WERI-Rb-1 (cell line): ENCODE measurements at regions not wholly inside any gene's neighbourhood (a gene's known extent, or its start where the extent isn't known, plus 50 kb on each side); places are given as distances from the start of the nearest gene placed in this dataset.
A peak's percentile ranks its signal among the peaks of the same experiment; 100 is the strongest.
"Not testable (repeated sequence)": the region's sequence is repeated elsewhere in the genome, so short reads cannot be mapped to it uniquely, and the experiment has no call there.

Source experiments
- DNase-seq: peaks from one replicate; pipeline ENCODE4 v3.0.0-alpha.2; 2020
- H3K27ac ChIP-seq: fragments of 250-450 bp; sonication (Bioruptor Pico); 2 replicates; pipeline ENCODE4 v1.5.1; 2020; ENCODE audit warnings: mild to moderate bottlenecking, moderate library complexity
- H3K27me3 ChIP-seq: fragments of 250-450 bp; sonication (Bioruptor Pico); 2 replicates; pipeline ENCODE4 v1.5.1; 2021; ENCODE audit warnings: mild to moderate bottlenecking, low read depth, moderate library complexity; ENCODE audit not compliant: insufficient read depth, severe bottlenecking
- H3K36me3 ChIP-seq: fragments of 250-450 bp; sonication (Bioruptor Pico); 2 replicates; pipeline ENCODE4 v1.5.1; 2020; ENCODE audit warnings: mild to moderate bottlenecking, moderate library complexity
- H3K4me3 ChIP-seq: 2 replicates; pipeline ENCODE4 v1.5.1; 2011; ENCODE audit warnings: low read depth, mild to moderate bottlenecking, control low read depth, low read length
- H3K9me3 ChIP-seq: fragments of 250-450 bp; sonication (Bioruptor Pico); 2 replicates; pipeline ENCODE4 v1.5.1; 2021; ENCODE audit warnings: mild to moderate bottlenecking, moderate library complexity; ENCODE audit not compliant: severe bottlenecking
- TF ChIP-seq, protein P1 (sequence below): IDR thresholded peaks from 2 replicates; pipeline ENCODE4 v1.5.1; 2011; ENCODE audit warnings: low read depth, mild to moderate bottlenecking, control low read depth, inconsistent platforms, low read length

DNA sequence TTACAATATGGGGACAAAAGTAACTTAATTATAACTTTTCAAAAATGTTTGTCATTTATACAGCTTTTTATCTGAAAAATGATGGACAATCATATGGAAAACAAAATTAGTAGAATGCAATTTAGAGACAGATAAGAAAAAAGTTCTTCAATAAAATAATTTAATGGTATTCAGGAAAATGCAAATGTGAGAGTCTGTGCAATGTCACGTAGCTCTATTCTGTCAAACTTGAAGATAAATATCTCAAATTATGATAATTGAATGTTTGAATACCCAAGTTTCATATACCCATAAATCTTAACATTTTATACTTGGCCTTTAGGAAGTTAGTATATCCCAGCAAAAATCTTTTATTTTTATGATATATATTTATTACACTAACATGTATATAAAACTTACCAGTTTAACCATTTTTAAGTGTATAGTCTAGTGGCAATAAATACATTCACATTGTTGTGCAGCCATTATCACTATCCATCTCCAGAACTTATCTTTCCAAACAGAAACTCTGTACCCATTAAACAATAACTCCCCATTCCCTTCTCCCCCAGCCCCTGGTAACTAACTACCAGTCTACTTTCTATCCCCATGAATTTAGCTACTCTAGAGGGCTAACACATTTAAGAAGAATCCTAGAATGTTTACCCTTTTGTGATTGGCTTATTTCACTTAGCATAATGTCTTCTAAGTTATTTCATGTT, 311.5 kb downstream of the SOCS6 start:
- TF ChIP-seq, protein P1, sequence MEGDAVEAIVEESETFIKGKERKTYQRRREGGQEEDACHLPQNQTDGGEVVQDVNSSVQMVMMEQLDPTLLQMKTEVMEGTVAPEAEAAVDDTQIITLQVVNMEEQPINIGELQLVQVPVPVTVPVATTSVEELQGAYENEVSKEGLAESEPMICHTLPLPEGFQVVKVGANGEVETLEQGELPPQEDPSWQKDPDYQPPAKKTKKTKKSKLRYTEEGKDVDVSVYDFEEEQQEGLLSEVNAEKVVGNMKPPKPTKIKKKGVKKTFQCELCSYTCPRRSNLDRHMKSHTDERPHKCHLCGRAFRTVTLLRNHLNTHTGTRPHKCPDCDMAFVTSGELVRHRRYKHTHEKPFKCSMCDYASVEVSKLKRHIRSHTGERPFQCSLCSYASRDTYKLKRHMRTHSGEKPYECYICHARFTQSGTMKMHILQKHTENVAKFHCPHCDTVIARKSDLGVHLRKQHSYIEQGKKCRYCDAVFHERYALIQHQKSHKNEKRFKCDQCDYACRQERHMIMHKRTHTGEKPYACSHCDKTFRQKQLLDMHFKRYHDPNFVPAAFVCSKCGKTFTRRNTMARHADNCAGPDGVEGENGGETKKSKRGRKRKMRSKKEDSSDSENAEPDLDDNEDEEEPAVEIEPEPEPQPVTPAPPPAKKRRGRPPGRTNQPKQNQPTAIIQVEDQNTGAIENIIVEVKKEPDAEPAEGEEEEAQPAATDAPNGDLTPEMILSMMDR: no peak
- Histone ChIP-seq H3K9me3 (no peaks in the 10 kb centered on the region), H3K36me3 (no peaks in the 10 kb centered on the region), H3K27me3 (no peaks in the 10 kb centered on the region), H3K4me3 (no peak overlapping the region), H3K27ac (no peak overlapping the region)
- DNase-seq: no peak

DNA sequence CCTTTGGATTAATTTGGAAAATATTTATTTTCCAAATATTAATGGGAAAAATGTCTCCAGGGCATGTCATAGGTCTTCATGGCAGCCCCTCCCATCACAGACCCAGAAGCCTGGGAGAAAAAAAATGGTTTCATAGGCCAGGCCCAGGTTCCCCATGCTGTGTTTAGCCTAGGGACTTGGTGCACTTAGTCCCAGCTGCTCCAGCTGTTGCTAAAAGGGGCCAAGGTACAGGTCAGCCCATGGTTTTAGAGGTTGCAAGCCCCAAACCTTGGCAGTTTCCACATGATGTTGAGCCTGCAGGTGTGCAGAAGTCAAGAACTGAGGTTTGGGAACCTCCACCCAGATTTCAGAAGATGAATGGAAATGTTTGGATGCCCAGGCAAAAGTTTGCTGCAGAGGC, 309.6 kb downstream of the SOCS6 start:
- TF ChIP-seq, protein P1: no peak
- DNase-seq: no peak
- Histone ChIP-seq H3K36me3 (no peaks in the 10 kb centered on the region), H3K27me3 (no peaks in the 10 kb centered on the region), H3K9me3 (no peaks in the 10 kb centered on the region), H3K4me3 (no peak overlapping the region), H3K27ac (no peak overlapping the region)

DNA sequence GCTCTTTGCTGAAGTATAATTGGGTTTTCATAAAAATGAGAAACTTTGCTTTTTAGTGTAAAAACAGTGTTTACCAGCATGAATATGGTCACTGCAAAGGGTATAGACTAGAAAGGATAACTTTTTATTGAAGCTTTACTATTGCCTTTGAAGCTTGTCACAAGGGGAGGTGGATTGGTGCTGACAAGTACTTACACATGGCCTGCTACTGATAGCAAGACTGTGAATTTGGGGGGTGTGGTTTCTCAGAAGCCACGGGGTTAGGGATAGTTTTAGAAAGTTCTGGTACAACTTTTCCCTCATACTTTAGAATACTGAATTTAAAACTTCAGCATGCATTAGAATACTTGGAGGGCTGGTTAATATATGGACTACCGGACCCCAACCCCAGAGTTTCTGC, 294.1 kb downstream of the SOCS6 start:
- Histone ChIP-seq H3K4me3 (no peak overlapping the region), H3K9me3 (no peaks in the 10 kb centered on the region), H3K36me3 (no peaks in the 10 kb centered on the region), H3K27me3 (no peaks in the 10 kb centered on the region), H3K27ac (no peak overlapping the region)
- TF ChIP-seq, protein P1: no peak
- DNase-seq: no peak

- Histone ChIP-seq H3K27ac (no peak overlapping the region), H3K27me3 (no peaks in the 10 kb centered on the region), H3K4me3 (no peak overlapping the region), H3K36me3 (no peaks in the 10 kb centered on the region), H3K9me3 (no peaks in the 10 kb centered on the region)
- TF ChIP-seq, protein P1: 0 out of 2 replicates have a peak, but pooled peaks have one; percentile 14
- no peak for DNase-seq
Observed at GRCh38 chr18:70578480-70578879, 289.6 kb downstream of the SOCS6 start.

DNA sequence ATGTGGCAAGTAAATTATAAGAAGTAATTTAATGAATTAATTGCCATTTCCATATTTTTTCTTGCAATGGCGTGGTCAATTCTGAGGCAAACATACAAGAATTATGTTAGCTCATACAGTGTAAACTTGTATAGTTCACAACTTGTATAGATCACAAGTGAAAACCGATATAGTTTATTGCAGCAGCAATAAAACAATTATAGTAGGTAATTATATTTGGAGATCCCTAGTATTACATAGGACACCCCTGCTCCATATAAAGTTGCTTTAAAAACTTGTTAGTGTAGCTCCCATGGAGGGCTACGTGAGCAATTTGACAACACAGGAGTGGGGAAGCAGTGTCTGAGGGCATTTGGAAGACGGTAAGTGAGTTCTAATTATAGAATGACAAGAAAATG, 288.2 kb downstream of the SOCS6 start:
- no peak overlapping the region for H3K4me3 ChIP-seq
- no peaks in the 10 kb centered on the region for H3K9me3 ChIP-seq
- TF ChIP-seq, protein P1: no peak
- no peak overlapping the region for H3K27ac ChIP-seq
- no peak for DNase-seq
- no peaks in the 10 kb centered on the region for H3K36me3 ChIP-seq
- no peaks in the 10 kb centered on the region for H3K27me3 ChIP-seq

DNA sequence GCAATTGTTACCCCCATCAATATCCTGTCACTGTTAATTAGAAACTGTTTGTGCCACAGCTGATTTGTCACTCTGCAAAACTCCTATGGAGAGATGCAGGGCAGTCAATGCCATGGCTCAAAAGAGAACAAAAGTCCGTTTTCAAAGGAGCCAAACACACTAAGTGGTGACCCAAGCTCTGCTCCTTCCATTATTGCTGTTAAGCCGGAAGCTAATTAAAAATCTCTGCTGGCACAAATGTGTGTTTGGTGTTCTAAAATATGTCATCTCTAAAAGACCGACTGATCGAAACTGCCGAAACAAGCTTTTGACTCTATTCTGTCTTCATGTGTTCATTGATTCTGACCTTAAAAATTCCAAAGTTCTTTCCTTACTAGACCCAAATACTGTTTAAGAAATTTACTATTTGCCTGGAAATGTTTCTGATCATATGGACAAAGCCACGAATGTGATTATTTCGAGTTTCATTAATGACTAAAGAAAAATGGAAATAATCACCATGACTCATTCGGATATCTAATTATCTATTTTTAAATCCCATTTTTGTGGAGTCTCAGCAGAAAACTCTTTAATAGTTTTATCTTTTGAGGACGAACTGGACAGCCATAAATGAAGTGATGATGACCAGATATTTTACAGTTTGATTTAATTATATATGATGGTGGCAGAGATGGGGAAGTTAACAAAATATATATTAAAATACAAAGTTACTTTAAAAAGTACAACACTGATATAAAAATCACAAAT, 287.6 kb downstream of the SOCS6 start:
- no peaks in the 10 kb centered on the region for H3K36me3 ChIP-seq
- no peaks in the 10 kb centered on the region for H3K27me3 ChIP-seq
- TF ChIP-seq, protein P1: no peak
- DNase-seq: no peak
- H3K4me3 ChIP-seq: no peak overlapping the region
- no peaks in the 10 kb centered on the region for H3K9me3 ChIP-seq
- H3K27ac ChIP-seq: no peak overlapping the region

- H3K36me3 ChIP-seq, H3K4me3 ChIP-seq, H3K27ac ChIP-seq, H3K27me3 ChIP-seq, H3K9me3 ChIP-seq, DNase-seq: not testable (repeated sequence)
Observed at GRCh38 chr18:70574951-70575350, 286.1 kb downstream of the SOCS6 start.

- not testable (repeated sequence) for H3K9me3 ChIP-seq, H3K4me3 ChIP-seq, H3K36me3 ChIP-seq, H3K27ac ChIP-seq, H3K27me3 ChIP-seq, DNase-seq
Observed at GRCh38 chr18:70569647-70570046, 280.8 kb downstream of the SOCS6 start.
